Smooth muscle cell (in vitro differentiated cells): ENCODE measurements at regions not wholly inside any gene's neighbourhood (a gene's known extent, or its start where the extent isn't known, plus 50 kb on each side); places are given as distances from the start of the nearest gene placed in this dataset.

Experiments used
- DNase-seq: peaks from one replicate; lab custom pipeline; 2025; ENCODE audit not compliant: unreplicated experiment; lab: John Stamatoyannopoulos, UW
- H2AFZ ChIP-seq: fragments of 200-600 bp; sonication (generic); 2 replicates; pipeline ENCODE4 v1.6.0; 2016; ENCODE audit warnings: antibody characterized with exemption, low read depth, mild to moderate bottlenecking
- H3F3A ChIP-seq: fragments of 200-600 bp; sonication (generic); 2 replicates; pipeline ENCODE4 v1.6.0; 2017; ENCODE audit warnings: antibody characterized with exemption, low read depth
- H3K27ac ChIP-seq: fragments of 200-600 bp; sonication (generic); 2 replicates; pipeline ENCODE4 v1.5.1; 2016; ENCODE audit warnings: low read depth, mild to moderate bottlenecking
- H3K27me3 ChIP-seq: fragments of 200-600 bp; sonication (generic); 2 replicates; pipeline ENCODE4 v1.6.1; 2016; ENCODE audit warnings: low read depth, mild to moderate bottlenecking
- H3K36me3 ChIP-seq: fragments of 200-600 bp; sonication (generic); 2 replicates; pipeline ENCODE4 v1.5.1; 2016; ENCODE audit warnings: low read depth
- H3K4me1 ChIP-seq: fragments of 200-600 bp; sonication (generic); 2 replicates; pipeline ENCODE4 v1.5.1; 2016; ENCODE audit warnings: low read depth
- H3K4me2 ChIP-seq: fragments of 200-600 bp; sonication (generic); 2 replicates; pipeline ENCODE4 v1.6.0; 2016; ENCODE audit warnings: mild to moderate bottlenecking
- H3K4me3 ChIP-seq: fragments of 200-600 bp; sonication (generic); 2 replicates; pipeline ENCODE4 v1.5.1; 2016; ENCODE audit warnings: mild to moderate bottlenecking
- H3K79me2 ChIP-seq: fragments of 200-600 bp; sonication (generic); 2 replicates; pipeline ENCODE4 v1.6.0; 2016; ENCODE audit warnings: low read depth, mild to moderate bottlenecking
- H3K9ac ChIP-seq: fragments of 200-600 bp; sonication (generic); 2 replicates; pipeline ENCODE4 v1.6.0; 2016; ENCODE audit warnings: low read depth
- H3K9me3 ChIP-seq: fragments of 200-600 bp; sonication (generic); replicated peaks from 2 replicates; pipeline ENCODE4 v1.5.1; 2016; ENCODE audit warnings: low read depth
- H4K20me1 ChIP-seq: fragments of 200-600 bp; sonication (generic); 2 replicates; pipeline ENCODE4 v1.6.0; 2016; ENCODE audit warnings: low read depth
- WGBS: methylation state at CpG from one replicate; pipeline ENCODE4 v1.1.7; 2016; ENCODE audit warnings: low lambda C conversion rate; 5-methylcytosine and 5-hydroxymethylcytosine counted together
- TF ChIP-seq, protein P1 (sequence below): fragments of 200-600 bp; sonication (generic); IDR thresholded peaks from 2 replicates; pipeline ENCODE4 v1.5.1; 2017; ENCODE audit warnings: borderline replicate concordance, mild to moderate bottlenecking, antibody characterized with exemption; ENCODE audit not compliant: insufficient read depth, poor library complexity, severe bottlenecking

DNA sequence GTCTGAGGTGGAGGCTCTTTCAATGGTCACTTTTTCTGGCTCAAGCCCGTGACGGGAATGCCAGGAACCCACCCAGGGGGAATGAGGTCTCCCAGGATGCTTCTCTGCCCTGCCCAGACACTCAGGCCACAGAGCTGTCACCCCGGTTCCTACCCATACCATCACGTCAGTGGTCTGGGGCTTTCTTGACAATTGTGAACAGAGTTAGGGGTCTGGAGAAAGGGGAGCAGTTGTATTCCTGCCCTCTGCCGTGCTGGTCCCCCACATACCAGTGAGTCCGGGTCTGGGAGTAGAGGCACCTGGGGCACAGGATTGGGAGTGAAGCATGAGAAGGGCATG, 97.2 kb downstream of the B3GNT2 start:
- Histone ChIP-seq H3K27me3 (no peaks in the 10 kb centered on the region), H2AFZ (peak overlapping the region; percentile 83), H3F3A (no peaks in the 10 kb centered on the region), H3K27ac (no peak overlapping the region), H3K4me3 (no peak overlapping the region), H3K4me1 (peaks cover 12% of the 10 kb centered on the region), H4K20me1 (no peaks in the 10 kb centered on the region), H3K36me3 (no peaks in the 10 kb centered on the region), H3K4me2 (no peak overlapping the region), H3K79me2 (no peaks in the 10 kb centered on the region), H3K9ac (no peak overlapping the region), H3K9me3 (no peaks in the 10 kb centered on the region)
- TF ChIP-seq, protein P1, sequence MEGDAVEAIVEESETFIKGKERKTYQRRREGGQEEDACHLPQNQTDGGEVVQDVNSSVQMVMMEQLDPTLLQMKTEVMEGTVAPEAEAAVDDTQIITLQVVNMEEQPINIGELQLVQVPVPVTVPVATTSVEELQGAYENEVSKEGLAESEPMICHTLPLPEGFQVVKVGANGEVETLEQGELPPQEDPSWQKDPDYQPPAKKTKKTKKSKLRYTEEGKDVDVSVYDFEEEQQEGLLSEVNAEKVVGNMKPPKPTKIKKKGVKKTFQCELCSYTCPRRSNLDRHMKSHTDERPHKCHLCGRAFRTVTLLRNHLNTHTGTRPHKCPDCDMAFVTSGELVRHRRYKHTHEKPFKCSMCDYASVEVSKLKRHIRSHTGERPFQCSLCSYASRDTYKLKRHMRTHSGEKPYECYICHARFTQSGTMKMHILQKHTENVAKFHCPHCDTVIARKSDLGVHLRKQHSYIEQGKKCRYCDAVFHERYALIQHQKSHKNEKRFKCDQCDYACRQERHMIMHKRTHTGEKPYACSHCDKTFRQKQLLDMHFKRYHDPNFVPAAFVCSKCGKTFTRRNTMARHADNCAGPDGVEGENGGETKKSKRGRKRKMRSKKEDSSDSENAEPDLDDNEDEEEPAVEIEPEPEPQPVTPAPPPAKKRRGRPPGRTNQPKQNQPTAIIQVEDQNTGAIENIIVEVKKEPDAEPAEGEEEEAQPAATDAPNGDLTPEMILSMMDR: no peak
- 96% methylated on average over 6 of the region's 6 CpGs for WGBS
- no peak for DNase-seq

DNA sequence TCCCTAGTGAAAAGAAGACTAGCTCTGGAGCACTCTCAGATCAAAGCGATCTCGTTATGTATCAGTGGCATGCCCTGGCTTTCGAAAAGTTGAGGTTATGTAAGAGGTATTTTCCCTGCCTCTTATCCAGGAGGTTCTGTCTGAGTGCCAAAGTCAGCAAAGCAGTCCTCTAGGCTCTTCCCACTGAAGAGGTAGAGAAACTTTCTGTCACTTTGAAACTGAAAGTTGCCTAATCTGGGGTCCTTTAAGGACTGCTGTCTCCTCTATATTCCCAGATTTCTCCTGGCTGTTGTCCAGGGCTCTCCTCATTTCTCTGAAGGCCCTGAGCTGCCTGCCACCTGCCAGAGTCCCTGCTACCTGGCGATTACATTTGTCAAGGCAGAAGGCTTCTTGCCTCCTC, 96.3 kb downstream of the B3GNT2 start:
- no peak for DNase-seq
- Histone ChIP-seq H3K9ac (no peak overlapping the region), H3K4me2 (no peak overlapping the region), H3K4me1 (peaks cover 12% of the 10 kb centered on the region), H3K36me3 (no peaks in the 10 kb centered on the region), H2AFZ (no peak overlapping the region), H3K4me3 (no peak overlapping the region), H3K79me2 (no peaks in the 10 kb centered on the region), H3F3A (no peaks in the 10 kb centered on the region), H4K20me1 (no peaks in the 10 kb centered on the region), H3K9me3 (no peaks in the 10 kb centered on the region), H3K27me3 (no peaks in the 10 kb centered on the region), H3K27ac (no peak overlapping the region)
- WGBS: 93% methylated on average over 4 of the region's 4 CpGs
- TF ChIP-seq, protein P1: no peak

DNA sequence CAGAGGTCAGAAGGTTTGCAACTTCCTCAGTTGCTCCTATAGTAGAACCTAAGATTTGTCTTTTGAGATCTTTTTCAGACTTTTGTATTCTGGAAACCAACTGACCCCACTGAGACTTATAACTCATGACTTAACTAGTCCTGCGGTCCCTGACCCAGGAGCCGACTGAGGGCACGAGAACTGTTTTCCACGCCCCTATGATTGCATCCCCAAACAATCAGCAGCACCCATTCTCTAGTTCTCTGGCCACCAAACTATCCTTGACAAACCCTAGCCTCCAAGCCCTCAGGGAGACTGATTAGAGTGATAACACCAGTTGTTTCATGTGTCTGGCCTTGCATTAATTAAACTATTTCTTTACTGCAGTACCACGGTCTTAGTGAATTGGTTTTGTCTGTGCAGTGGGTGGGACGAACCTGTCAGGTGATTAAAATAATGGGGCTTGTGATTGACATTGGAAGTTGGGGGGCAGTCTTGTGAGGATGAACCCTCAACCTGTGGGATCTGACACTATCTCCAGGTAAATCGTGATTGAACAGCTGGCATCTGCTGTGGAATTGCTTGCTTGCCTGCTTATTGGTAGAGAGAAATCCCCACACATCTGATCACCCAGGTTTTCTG, 95.7 kb downstream of the B3GNT2 start:
- Histone ChIP-seq H3K4me1 (peaks cover 12% of the 10 kb centered on the region), H2AFZ (no peak overlapping the region), H3K9me3 (no peaks in the 10 kb centered on the region), H3K4me3 (no peak overlapping the region), H3K79me2 (no peaks in the 10 kb centered on the region), H3K27me3 (no peaks in the 10 kb centered on the region), H3K27ac (no peak overlapping the region), H4K20me1 (no peaks in the 10 kb centered on the region), H3K9ac (no peak overlapping the region), H3F3A (no peaks in the 10 kb centered on the region), H3K4me2 (no peak overlapping the region), H3K36me3 (no peaks in the 10 kb centered on the region)
- TF ChIP-seq, protein P1: no peak
- no peak for DNase-seq
- WGBS: 89% methylated on average over 7 of the region's 7 CpGs

DNA sequence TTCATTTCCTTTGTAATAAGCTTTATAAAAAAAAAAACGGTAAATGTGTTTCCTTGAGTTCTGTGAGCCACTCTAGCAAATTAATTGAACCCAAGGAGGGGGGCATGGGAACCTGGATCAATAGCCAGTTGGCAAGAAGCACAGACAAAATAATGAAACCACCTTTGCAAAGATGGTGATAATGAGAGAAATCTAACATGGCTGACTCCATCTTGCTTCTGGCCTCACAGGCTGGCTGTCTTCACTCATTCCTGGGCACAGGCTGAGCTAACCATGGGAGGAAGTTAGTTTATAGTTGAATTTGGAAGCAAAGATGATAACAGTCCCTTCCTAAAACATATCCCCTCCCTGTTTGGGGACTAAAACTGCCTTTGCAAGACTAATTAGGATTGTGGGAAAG, 95.1 kb downstream of the B3GNT2 start:
- no peak overlapping the region for H2AFZ ChIP-seq
- TF ChIP-seq, protein P1: no peak
- H3K9me3 ChIP-seq: no peaks in the 10 kb centered on the region
- H3K4me3 ChIP-seq: no peak overlapping the region
- H3K79me2 ChIP-seq: no peaks in the 10 kb centered on the region
- no peaks in the 10 kb centered on the region for H3F3A ChIP-seq
- peaks cover 12% of the 10 kb centered on the region for H3K4me1 ChIP-seq
- no peaks in the 10 kb centered on the region for H3K36me3 ChIP-seq
- no peaks in the 10 kb centered on the region for H3K27me3 ChIP-seq
- no peaks in the 10 kb centered on the region for H4K20me1 ChIP-seq
- H3K4me2 ChIP-seq: no peak overlapping the region
- no peak overlapping the region for H3K9ac ChIP-seq
- 100% methylated on average over 1 of the region's 1 CpG for WGBS
- no peak overlapping the region for H3K27ac ChIP-seq
- no peak for DNase-seq
